CD14-positive monocyte (primary cell): ENCODE measurements at regions not wholly inside any gene's neighbourhood (a gene's known extent, or its start where the extent isn't known, plus 50 kb on each side); places are given as distances from the start of the nearest gene placed in this dataset.

Experiments used
- DNase-seq, 3 donors: peaks; one replicate each; pipeline ENCODE4 v3.0.0-alpha.2; 2011 to 2022
- H2AFZ ChIP-seq: 2 replicates; pipeline ENCODE4 v1.6.0; 2012; ENCODE audit warnings: mild to moderate bottlenecking, low read depth, low read length, inconsistent platforms; ENCODE audit not compliant: insufficient read depth, poor library complexity, severe bottlenecking
- H3K27ac ChIP-seq, 2 donors: 1 replicate in 1 of 2; 2 replicates in 1 of 2; pipeline ENCODE4 v1.5.1; 2012 to 2013; ENCODE audit warnings: low read length in 2 of 2, control low read depth in 1 of 2, inconsistent platforms in 1 of 2, low read depth in 1 of 2, mild to moderate bottlenecking in 1 of 2
- H3K27me3 ChIP-seq, 2 donors: one replicate each; pipeline versions ENCODE4 v1.6.0 to v1.6.1; 2011 to 2013; ENCODE audit warnings: low read length in 2 of 2; ENCODE audit not compliant: control insufficient read depth in 2 of 2, insufficient read depth in 2 of 2
- H3K36me3 ChIP-seq, 2 donors: replicated peaks in 1 of 2; 1 replicate in 1 of 2; 2 replicates in 1 of 2; pipeline versions ENCODE4 v1.5.1 to v1.6.1; 2012 to 2013; ENCODE audit warnings: low read length in 2 of 2, control low read depth in 1 of 2, inconsistent platforms in 1 of 2, mild to moderate bottlenecking in 1 of 2; ENCODE audit not compliant: insufficient read depth in 2 of 2, control insufficient read depth in 1 of 2
- H3K4me1 ChIP-seq, 2 donors: 1 replicate in 1 of 2; 2 replicates in 1 of 2; pipeline versions ENCODE4 v1.5.1 to v1.6.1; 2012 to 2013; ENCODE audit warnings: low read length in 2 of 2, control low read depth in 1 of 2, inconsistent platforms in 1 of 2, mild to moderate bottlenecking in 1 of 2, moderate library complexity in 1 of 2; ENCODE audit not compliant: insufficient read depth in 2 of 2, control insufficient read depth in 1 of 2
- H3K4me2 ChIP-seq: replicated peaks from 2 replicates; pipeline ENCODE3; 2012; ENCODE audit warnings: low read length, moderate library complexity, mild to moderate bottlenecking; ENCODE audit not compliant: poor library complexity, severe bottlenecking; ENCODE audit errors: extremely low read depth
- H3K4me3 ChIP-seq, 3 experiments: fragments of 200-600 bp in 1 of 3; sonication (generic) in 1 of 3; replicated peaks in 1 of 3; 1 replicate in 2 of 3; 2 replicates in 1 of 3; pipeline ENCODE4 v1.5.1; 2011 to 2013; ENCODE audit warnings: low read length in 3 of 3, mild to moderate bottlenecking in 3 of 3, control low read depth in 2 of 3, low read depth in 2 of 3, inconsistent platforms in 1 of 3, moderate library complexity in 1 of 3
- H3K79me2 ChIP-seq: 2 replicates; pipeline ENCODE4 v1.6.0; 2012; ENCODE audit warnings: mild to moderate bottlenecking, control low read depth, inconsistent platforms, low read length, moderate library complexity; ENCODE audit not compliant: insufficient read depth
- H3K9ac ChIP-seq: 2 replicates; pipeline ENCODE4 v1.6.0; 2017; ENCODE audit warnings: low read length, mild to moderate bottlenecking; ENCODE audit not compliant: insufficient read depth, poor library complexity, severe bottlenecking
- H3K9me3 ChIP-seq, 2 donors: replicated peaks in 1 of 2; 1 replicate in 1 of 2; 2 replicates in 1 of 2; pipeline versions ENCODE4 v1.5.1 to v1.6.1; 2012 to 2013; ENCODE audit warnings: low read length in 2 of 2, control low read depth in 1 of 2; ENCODE audit not compliant: control insufficient read depth in 1 of 2, insufficient read depth in 1 of 2
- H4K20me1 ChIP-seq: 2 replicates; pipeline ENCODE4 v1.6.0; 2012; ENCODE audit warnings: mild to moderate bottlenecking, low read length, control low read depth, moderate library complexity; ENCODE audit not compliant: insufficient read depth
- H3K27ac Mint-ChIP-seq, 7 donors: one replicate each; pipeline ENCODE4 v1.8.0; 2020; ENCODE audit warnings: mild to moderate bottlenecking in 7 of 7, mixed read lengths in 7 of 7, moderate library complexity in 6 of 7, inconsistent platforms in 2 of 7
- H3K27me3 Mint-ChIP-seq, 3 donors: one replicate each; pipeline ENCODE4 v1.8.0; 2021 to 2022; ENCODE audit warnings: low read depth in 3 of 3, mild to moderate bottlenecking in 3 of 3, mixed read lengths in 3 of 3, moderate library complexity in 3 of 3, inconsistent platforms in 1 of 3
- H3K36me3 Mint-ChIP-seq, 2 donors: one replicate each; pipeline ENCODE4 v1.8.0; 2020; ENCODE audit warnings: mixed read lengths in 2 of 2, inconsistent platforms in 1 of 2, mild to moderate bottlenecking in 1 of 2
- H3K4me1 Mint-ChIP-seq: one replicate; pipeline ENCODE4 v1.8.0; 2020; ENCODE audit warnings: mild to moderate bottlenecking, mixed read lengths
- H3K4me3 Mint-ChIP-seq, 2 donors: one replicate each; pipeline ENCODE4 v1.8.0; 2020; ENCODE audit warnings: mild to moderate bottlenecking in 2 of 2, mixed read lengths in 2 of 2, moderate library complexity in 1 of 2
- H3K9me3 Mint-ChIP-seq, 7 donors: one replicate each; pipeline ENCODE4 v1.8.0; 2020 to 2022; ENCODE audit warnings: mixed read lengths in 7 of 7, mild to moderate bottlenecking in 6 of 7, moderate library complexity in 6 of 7, inconsistent platforms in 2 of 7
- CTCF ChIP-seq: fragments of 200-600 bp; IDR thresholded peaks from one replicate; pipeline ENCODE4 v1.8.0; 2022; ENCODE audit warnings: antibody characterized with exemption, mild to moderate bottlenecking
- WGBS: methylation state at CpG from one replicate; pipeline ENCODE4 v1.1.5; 2013; ENCODE audit warnings: missing lambda C conversion rate; ENCODE audit not compliant: insufficient coverage; 5-methylcytosine and 5-hydroxymethylcytosine counted together
- intact Hi-C, 2 donors: fragments of 100-400 bp; cut with micrococcal nuclease; formaldehyde crosslinking; loops; one replicate each; pipeline versions ENCODE4 v1.15.0 to v1.15.1; 2023

GRCh38 chr10:93165367-93165766 is 91.7 kb downstream of the CYP26A1 start:
- H3K27me3 Mint-ChIP-seq: peaks cover 5 to 7% (median 6%) of the 10 kb centered on the region in 3 donors
- Histone ChIP-seq H3K4me2 (no peak overlapping the region), H3K36me3 (no peaks in the 10 kb centered on the region), H3K4me3 (no peak overlapping the region), H3K79me2 (no peaks in the 10 kb centered on the region), H3K9me3 (peaks cover 0 to 5% of the 10 kb centered on the region in 2 donors), H4K20me1 (no peaks in the 10 kb centered on the region), H2AFZ (no peak overlapping the region), H3K4me1 (no peaks in the 10 kb centered on the region), H3K9ac (no peak overlapping the region), H3K27me3 (no peaks in the 10 kb centered on the region), H3K27ac (no peak overlapping the region)
- DNase-seq: no peak
- WGBS: no CpG with 5 or more reads among the region's 4 CpGs
- H3K36me3 Mint-ChIP-seq: no peaks in the 10 kb centered on the region
- intact Hi-C loops: no loop called here
- peaks cover 4 to 13% (median 7%) of the 10 kb centered on the region in 7 donors for H3K9me3 Mint-ChIP-seq
- no peak for TF ChIP-seq CTCF
- peaks cover 5% of the 10 kb centered on the region for H3K4me1 Mint-ChIP-seq
- H3K4me3 Mint-ChIP-seq: no peak overlapping the region
- no peak overlapping the region for H3K27ac Mint-ChIP-seq

- H3K4me2 ChIP-seq: no peak overlapping the region
- no peak overlapping the region for H3K27ac Mint-ChIP-seq
These were observed 92.4 kb downstream of the CYP26A1 start for GRCh38 chr10:93166134-93166533.

More at GRCh38 chr10:93166134-93166533, 92.4 kb downstream of the CYP26A1 start:
- no peak overlapping the region for H3K4me3 Mint-ChIP-seq
- H3K27ac ChIP-seq: no peak overlapping the region
- no peaks in the 10 kb centered on the region for H4K20me1 ChIP-seq
- no peak for TF ChIP-seq CTCF
- no peak overlapping the region for H3K9ac ChIP-seq
- 100% methylated on average over 1 of the region's 4 CpGs for WGBS
- H3K4me3 ChIP-seq: no peak overlapping the region
- H3K4me1 Mint-ChIP-seq: no peaks in the 10 kb centered on the region
- no peaks in the 10 kb centered on the region for H3K36me3 Mint-ChIP-seq
- H3K9me3 ChIP-seq: peaks cover 4 to 13% of the 10 kb centered on the region in 2 donors
- intact Hi-C loops: no loop called here
- no peaks in the 10 kb centered on the region for H3K79me2 ChIP-seq
- no peak overlapping the region for H2AFZ ChIP-seq
- H3K36me3 ChIP-seq: no peaks in the 10 kb centered on the region
- H3K9me3 Mint-ChIP-seq: peaks cover 9 to 20% (median 13%) of the 10 kb centered on the region in 7 donors
- DNase-seq: no peak
- H3K27me3 Mint-ChIP-seq: peaks cover 5 to 7% (median 6%) of the 10 kb centered on the region in 3 donors
- H3K4me1 ChIP-seq: no peaks in the 10 kb centered on the region
- H3K27me3 ChIP-seq: no peaks in the 10 kb centered on the region
